GM12872 (cell line): ENCODE measurements at regions not wholly inside any gene's neighbourhood (a gene's known extent, or its start where the extent isn't known, plus 50 kb on each side); places are given as distances from the start of the nearest gene placed in this dataset.

ENCODE experiments used
- CTCF ChIP-seq: IDR thresholded peaks from 3 replicates; pipeline ENCODE4 v1.5.1; 2011; ENCODE audit warnings: low read depth, mild to moderate bottlenecking, low read length, moderate library complexity; ENCODE audit not compliant: insufficient read depth

- TF ChIP-seq CTCF, result no peak
Observed at GRCh38 chr9:130766021-130766926, 68.8 kb upstream of the ABL1 start.

GRCh38 chr9:130766927-130767307 lies 68.1 kb upstream of the ABL1 start:
- no peak for TF ChIP-seq CTCF

- no peak for TF ChIP-seq CTCF
Observed at GRCh38 chr9:130768265-130768664, 66.8 kb upstream of the ABL1 start.

- TF ChIP-seq CTCF, result no peak
Observed at GRCh38 chr9:130768891-130769403, 66.1 kb upstream of the ABL1 start.

- TF ChIP-seq CTCF, result no peak
Observed at GRCh38 chr9:130770093-130770492, 65.0 kb upstream of the ABL1 start.

GRCh38 chr9:130770679-130771442 lies 64.2 kb upstream of the ABL1 start:
- peak; percentile 47 for TF ChIP-seq CTCF

- TF ChIP-seq CTCF, result no peak
Observed at GRCh38 chr9:130772185-130772584, 62.9 kb upstream of the ABL1 start.
